ENCODE measurements at regions not wholly inside any gene's neighbourhood (a gene's known extent, or its start where the extent isn't known, plus 50 kb on each side); places are given as distances from the start of the nearest gene placed in this dataset.

GRCh38 chr6:4270001-4270400 lies 134.6 kb upstream of the ECI2 start:
- no peaks in the 10 kb centered on the region for H3K9me3 ChIP-seq (replicated peaks in 1 of 3)
- H3K27me3 ChIP-seq: no peaks in the 10 kb centered on the region
- no peaks in the 10 kb centered on the region for H3K36me3 ChIP-seq (replicated peaks in 1 of 2)
- WGBS, 4 donors: 91 to 95% (median 92%) methylated on average over 4 of the region's 4 CpGs
- no peak for TF ChIP-seq POLR2A (IDR thresholded peaks at IDR 0.05)
- no peak for TF ChIP-seq CTCF (IDR thresholded peaks at IDR 0.05)
- intact Hi-C loops (cut with DNase I): no loop called here
- peaks cover 0 to 2% of the 10 kb centered on the region in 2 donors for H3K4me1 ChIP-seq (replicated peaks in 1 of 2)
- no peak for DNase-seq
- H3K4me3 ChIP-seq: no peak overlapping the region
- H3K27ac ChIP-seq: no peak overlapping the region

- intact Hi-C loops (cut with DNase I): no loop called here
- Histone ChIP-seq H3K4me3 (no peak overlapping the region), H3K27ac (no peak overlapping the region), H3K36me3 (replicated peaks in 1 of 2) (no peaks in the 10 kb centered on the region), H3K27me3 (no peaks in the 10 kb centered on the region), H3K4me1 (replicated peaks in 1 of 2) (no peaks in the 10 kb centered on the region), H3K9me3 (replicated peaks in 1 of 3) (no peaks in the 10 kb centered on the region)
- TF ChIP-seq POLR2A (IDR thresholded peaks at IDR 0.05): no peak
- no peak for TF ChIP-seq CTCF (IDR thresholded peaks at IDR 0.05)
- DNase-seq: no peak
- WGBS, 4 donors: 81 to 92% (median 84%) methylated on average over 2 of the region's 2 CpGs
These were observed 132.8 kb upstream of the ECI2 start for GRCh38 chr6:4268171-4268570.

- no peak overlapping the region for H3K4me3 ChIP-seq
- H3K36me3 ChIP-seq (replicated peaks in 1 of 2): no peaks in the 10 kb centered on the region
- H3K9me3 ChIP-seq (replicated peaks in 1 of 3): no peaks in the 10 kb centered on the region
- no peak overlapping the region for H3K27ac ChIP-seq
- TF ChIP-seq POLR2A (IDR thresholded peaks at IDR 0.05) (no peak), CTCF (IDR thresholded peaks at IDR 0.05) (no peak)
- H3K27me3 ChIP-seq: no peaks in the 10 kb centered on the region
- WGBS, 4 donors: 87 to 92% (median 89%) methylated on average over 7 of the region's 7 CpGs
- no peaks in the 10 kb centered on the region for H3K4me1 ChIP-seq (replicated peaks in 1 of 2)
- intact Hi-C loops (cut with DNase I): no loop called here
- DNase-seq: no peak
These were observed 130.4 kb upstream of the ECI2 start for GRCh38 chr6:4265740-4266139.

- TF ChIP-seq CTCF (IDR thresholded peaks at IDR 0.05) (no peak), POLR2A (IDR thresholded peaks at IDR 0.05) (no peak)
- no peak overlapping the region for H3K4me3 ChIP-seq
- 65 to 82% (median 74%) methylated on average over 1 of the region's 1 CpG for WGBS, 4 donors
- H3K27me3 ChIP-seq: no peaks in the 10 kb centered on the region
- H3K27ac ChIP-seq: no peak overlapping the region
- DNase-seq: no peak
- intact Hi-C loops (cut with DNase I): no loop called here
- H3K4me1 ChIP-seq (replicated peaks in 1 of 2): no peaks in the 10 kb centered on the region
- no peaks in the 10 kb centered on the region for H3K36me3 ChIP-seq (replicated peaks in 1 of 2)
- H3K9me3 ChIP-seq (replicated peaks in 1 of 3): no peaks in the 10 kb centered on the region
These were observed 129.2 kb upstream of the ECI2 start for GRCh38 chr6:4264601-4265000.

Data from adrenal gland (tissue), 9 donors.